ENCODE measurements at regions not wholly inside any gene's neighbourhood (a gene's known extent, or its start where the extent isn't known, plus 50 kb on each side); places are given as distances from the start of the nearest gene placed in this dataset.
A peak's percentile ranks its signal among the peaks of the same experiment; 100 is the strongest.
"Not testable (repeated sequence)": the region's sequence is repeated elsewhere in the genome, so short reads cannot be mapped to it uniquely, and the experiment has no call there.

GRCh38 chr6:9064156-9064555 is 628.8 kb upstream of the SLC35B3 start:
- in situ Hi-C loops (cut with HindIII; ENCODE audit: low pct_ligation_motif_present, low pct_unique_long_range_greater_than_20kb, low sequenced_read_pairs) = no loop called here
- no peak for DNase-seq

GRCh38 chr6:9062596-9062995 is 627.3 kb upstream of the SLC35B3 start:
- no peak for DNase-seq
- in situ Hi-C loops (cut with HindIII; ENCODE audit: low pct_ligation_motif_present, low pct_unique_long_range_greater_than_20kb, low sequenced_read_pairs) = no loop called here

- in situ Hi-C loops (cut with HindIII; ENCODE audit: low pct_ligation_motif_present, low pct_unique_long_range_greater_than_20kb, low sequenced_read_pairs) = no loop called here
- no peak for DNase-seq
Measured at GRCh38 chr6:9057937-9058336, 622.6 kb upstream of the SLC35B3 start.

- no peak for DNase-seq
- in situ Hi-C loops (cut with HindIII; ENCODE audit: low pct_ligation_motif_present, low pct_unique_long_range_greater_than_20kb, low sequenced_read_pairs) = no loop called here
Measured at GRCh38 chr6:9056556-9056955, 621.2 kb upstream of the SLC35B3 start.

GRCh38 chr6:9044426-9044825 is 609.1 kb upstream of the SLC35B3 start:
- no peak for DNase-seq
- in situ Hi-C loops (cut with HindIII; ENCODE audit: low pct_ligation_motif_present, low pct_unique_long_range_greater_than_20kb, low sequenced_read_pairs) = no loop called here

- DNase-seq = no peak
- in situ Hi-C loops (cut with HindIII; ENCODE audit: low pct_ligation_motif_present, low pct_unique_long_range_greater_than_20kb, low sequenced_read_pairs) = no loop called here
Measured at GRCh38 chr6:9040718-9041117, 605.4 kb upstream of the SLC35B3 start.

GRCh38 chr6:9039258-9039657 is 603.9 kb upstream of the SLC35B3 start:
- in situ Hi-C loops (cut with HindIII; ENCODE audit: low pct_ligation_motif_present, low pct_unique_long_range_greater_than_20kb, low sequenced_read_pairs) = no loop called here
- DNase-seq = no peak

GRCh38 chr6:9028086-9028485 is 592.7 kb upstream of the SLC35B3 start:
- no peak for DNase-seq

GRCh38 chr6:9025796-9026394 is 590.5 kb upstream of the SLC35B3 start:
- in situ Hi-C loops (cut with HindIII; ENCODE audit: low pct_ligation_motif_present, low pct_unique_long_range_greater_than_20kb, low sequenced_read_pairs) = no loop called here
- no peak for DNase-seq

More at GRCh38 chr6:9028086-9028485, 592.7 kb upstream of the SLC35B3 start:
- in situ Hi-C loops (cut with HindIII; ENCODE audit: low pct_ligation_motif_present, low pct_unique_long_range_greater_than_20kb, low sequenced_read_pairs) = no loop called here

GRCh38 chr6:9025228-9025627 is 589.9 kb upstream of the SLC35B3 start:
- no peak for DNase-seq
- in situ Hi-C loops (cut with HindIII; ENCODE audit: low pct_ligation_motif_present, low pct_unique_long_range_greater_than_20kb, low sequenced_read_pairs) = no loop called here

GRCh38 chr6:9024246-9024645 is 588.9 kb upstream of the SLC35B3 start:
- in situ Hi-C loops (cut with HindIII; ENCODE audit: low pct_ligation_motif_present, low pct_unique_long_range_greater_than_20kb, low sequenced_read_pairs); DNase-seq: not testable (repeated sequence)

- DNase-seq = no peak
- in situ Hi-C loops (cut with HindIII; ENCODE audit: low pct_ligation_motif_present, low pct_unique_long_range_greater_than_20kb, low sequenced_read_pairs) = no loop called here
Measured at GRCh38 chr6:9020001-9020400, 584.7 kb upstream of the SLC35B3 start.

- no peak for DNase-seq
- in situ Hi-C loops (cut with HindIII; ENCODE audit: low pct_ligation_motif_present, low pct_unique_long_range_greater_than_20kb, low sequenced_read_pairs) = no loop called here
Measured at GRCh38 chr6:9009931-9010330, 574.6 kb upstream of the SLC35B3 start.

GRCh38 chr6:9007027-9007426 is 571.7 kb upstream of the SLC35B3 start:
- in situ Hi-C loops (cut with HindIII; ENCODE audit: low pct_ligation_motif_present, low pct_unique_long_range_greater_than_20kb, low sequenced_read_pairs) = no loop called here

GRCh38 chr6:9002833-9003232 is 567.5 kb upstream of the SLC35B3 start:
- in situ Hi-C loops (cut with HindIII; ENCODE audit: low pct_ligation_motif_present, low pct_unique_long_range_greater_than_20kb, low sequenced_read_pairs) = no loop called here
- DNase-seq = no peak

More at GRCh38 chr6:9007027-9007426, 571.7 kb upstream of the SLC35B3 start:
- no peak for DNase-seq

- in situ Hi-C loops (cut with HindIII; ENCODE audit: low pct_ligation_motif_present, low pct_unique_long_range_greater_than_20kb, low sequenced_read_pairs) = no loop called here
Measured at GRCh38 chr6:8995156-8995555, 559.8 kb upstream of the SLC35B3 start.

GRCh38 chr6:8993111-8993510 is 557.8 kb upstream of the SLC35B3 start:
- in situ Hi-C loops (cut with HindIII; ENCODE audit: low pct_ligation_motif_present, low pct_unique_long_range_greater_than_20kb, low sequenced_read_pairs) = no loop called here
- DNase-seq = no peak

More at GRCh38 chr6:8995156-8995555, 559.8 kb upstream of the SLC35B3 start:
- DNase-seq = no peak

- DNase-seq = no peak
- in situ Hi-C loops (cut with HindIII; ENCODE audit: low pct_ligation_motif_present, low pct_unique_long_range_greater_than_20kb, low sequenced_read_pairs) = no loop called here
Measured at GRCh38 chr6:8991844-8992243, 556.5 kb upstream of the SLC35B3 start.

- in situ Hi-C loops (cut with HindIII; ENCODE audit: low pct_ligation_motif_present, low pct_unique_long_range_greater_than_20kb, low sequenced_read_pairs) = no loop called here
- no peak for DNase-seq
Measured at GRCh38 chr6:8990075-8990474, 554.7 kb upstream of the SLC35B3 start.

- in situ Hi-C loops (cut with HindIII; ENCODE audit: low pct_ligation_motif_present, low pct_unique_long_range_greater_than_20kb, low sequenced_read_pairs) = no loop called here
- peak; percentile 54 for DNase-seq
Measured at GRCh38 chr6:8983202-8983688, 547.9 kb upstream of the SLC35B3 start.

GRCh38 chr6:8982668-8983067 is 547.3 kb upstream of the SLC35B3 start:
- DNase-seq = no peak
- in situ Hi-C loops (cut with HindIII; ENCODE audit: low pct_ligation_motif_present, low pct_unique_long_range_greater_than_20kb, low sequenced_read_pairs) = no loop called here
